ENCODE measurements at regions not wholly inside any gene's neighbourhood (a gene's known extent, or its start where the extent isn't known, plus 50 kb on each side); places are given as distances from the start of the nearest gene placed in this dataset.

DNA sequence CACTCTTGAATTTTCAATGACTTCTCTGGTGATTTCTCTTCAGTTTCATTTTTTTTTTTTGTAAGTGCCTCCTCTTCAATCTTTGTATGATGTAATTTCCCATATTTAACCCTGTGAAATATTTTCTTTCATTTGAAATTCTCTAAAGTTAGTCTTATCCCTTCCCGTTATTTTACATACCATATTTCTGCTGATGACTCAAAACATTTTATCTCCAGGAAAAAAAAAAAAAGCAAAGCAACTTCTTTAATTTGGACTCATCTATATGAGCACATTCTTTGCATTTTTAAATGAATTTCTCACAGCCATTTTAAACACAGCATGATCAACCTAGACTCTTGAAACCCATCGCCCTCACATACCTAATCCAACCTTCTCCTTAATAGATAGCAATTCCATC, 1831.4 kb downstream of the ARAP2 start:
- TF ChIP-seq, protein P1, sequence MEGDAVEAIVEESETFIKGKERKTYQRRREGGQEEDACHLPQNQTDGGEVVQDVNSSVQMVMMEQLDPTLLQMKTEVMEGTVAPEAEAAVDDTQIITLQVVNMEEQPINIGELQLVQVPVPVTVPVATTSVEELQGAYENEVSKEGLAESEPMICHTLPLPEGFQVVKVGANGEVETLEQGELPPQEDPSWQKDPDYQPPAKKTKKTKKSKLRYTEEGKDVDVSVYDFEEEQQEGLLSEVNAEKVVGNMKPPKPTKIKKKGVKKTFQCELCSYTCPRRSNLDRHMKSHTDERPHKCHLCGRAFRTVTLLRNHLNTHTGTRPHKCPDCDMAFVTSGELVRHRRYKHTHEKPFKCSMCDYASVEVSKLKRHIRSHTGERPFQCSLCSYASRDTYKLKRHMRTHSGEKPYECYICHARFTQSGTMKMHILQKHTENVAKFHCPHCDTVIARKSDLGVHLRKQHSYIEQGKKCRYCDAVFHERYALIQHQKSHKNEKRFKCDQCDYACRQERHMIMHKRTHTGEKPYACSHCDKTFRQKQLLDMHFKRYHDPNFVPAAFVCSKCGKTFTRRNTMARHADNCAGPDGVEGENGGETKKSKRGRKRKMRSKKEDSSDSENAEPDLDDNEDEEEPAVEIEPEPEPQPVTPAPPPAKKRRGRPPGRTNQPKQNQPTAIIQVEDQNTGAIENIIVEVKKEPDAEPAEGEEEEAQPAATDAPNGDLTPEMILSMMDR (IDR thresholded peaks at IDR 0.05): no peak
- TF ChIP-seq EP300 (IDR thresholded peaks at IDR 0.05) (no peak), POLR2A (IDR thresholded peaks at IDR 0.05) (no peak), POLR2AphosphoS5 (IDR thresholded peaks at IDR 0.05) (no peak)

Data from stomach (tissue), 4 donors.